ENCODE measurements at regions not wholly inside any gene's neighbourhood (a gene's known extent, or its start where the extent isn't known, plus 50 kb on each side); places are given as distances from the start of the nearest gene placed in this dataset.

- no peak for ATAC-seq
- no peak for DNase-seq
- Mint-ChIP-seq H3K4me3 (no peak overlapping the region), H3K27me3 (peaks cover 0 to 4% (median 0%) of the 10 kb centered on the region in 5 donors), H3K4me1 (peaks cover 0 to 2% (median 0%) of the 10 kb centered on the region in 4 donors), H3K9me3 (peaks cover 0 to 3% (median 0%) of the 10 kb centered on the region in 9 donors), H3K36me3 (no peaks in the 10 kb centered on the region), H3K27ac (no peak overlapping the region)
- POLR2A ChIA-PET: no interaction called here
Observed at GRCh38 chr18:56382541-56382940, 255.9 kb downstream of the TXNL1 start.

DNA sequence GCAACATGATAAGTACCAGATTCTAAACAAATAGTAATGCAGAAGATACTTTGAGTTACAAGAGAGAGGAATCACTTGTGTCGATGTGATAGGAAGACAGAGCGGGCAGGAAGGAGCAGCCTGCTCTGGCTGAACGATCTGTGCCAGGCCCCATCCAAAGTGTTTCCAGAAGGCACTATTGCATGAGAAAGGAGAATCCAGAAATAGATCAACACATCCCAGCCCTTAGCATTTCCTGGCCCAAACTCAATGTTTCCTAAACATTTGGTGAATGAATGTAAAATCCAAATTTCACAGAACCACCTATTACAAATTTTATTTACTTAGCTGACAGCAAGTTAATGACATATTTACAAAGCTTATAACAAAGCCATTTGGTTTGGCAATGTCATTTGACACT, 257.2 kb downstream of the TXNL1 start:
- H3K27ac Mint-ChIP-seq: no peak overlapping the region
- peaks cover 0 to 3% (median 0%) of the 10 kb centered on the region in 9 donors for H3K9me3 Mint-ChIP-seq
- DNase-seq (no peak), ATAC-seq (no peak)
- H3K4me3 Mint-ChIP-seq: no peak overlapping the region
- POLR2A ChIA-PET: no interaction called here
- peaks cover 0 to 4% (median 0%) of the 10 kb centered on the region in 5 donors for H3K27me3 Mint-ChIP-seq
- peaks cover 0 to 2% (median 0%) of the 10 kb centered on the region in 4 donors for H3K4me1 Mint-ChIP-seq
- no peaks in the 10 kb centered on the region for H3K36me3 Mint-ChIP-seq

GRCh38 chr18:56380685-56381084, 257.7 kb downstream of the TXNL1 start:
- no peak overlapping the region for H3K4me3 Mint-ChIP-seq
- H3K4me1 Mint-ChIP-seq: peaks cover 0 to 2% (median 0%) of the 10 kb centered on the region in 4 donors
- H3K27me3 Mint-ChIP-seq: peaks cover 0 to 4% (median 0%) of the 10 kb centered on the region in 5 donors
- DNase-seq: no peak
- no peaks in the 10 kb centered on the region for H3K36me3 Mint-ChIP-seq
- POLR2A ChIA-PET: no interaction called here
- peaks cover 0 to 3% (median 0%) of the 10 kb centered on the region in 9 donors for H3K9me3 Mint-ChIP-seq
- no peak overlapping the region for H3K27ac Mint-ChIP-seq
- no peak for ATAC-seq

GRCh38 chr18:56379256-56379655, 259.1 kb downstream of the TXNL1 start:
- no peak for ATAC-seq
- Mint-ChIP-seq H3K4me1 (peaks cover 0 to 2% (median 0%) of the 10 kb centered on the region in 4 donors), H3K4me3 (no peak overlapping the region), H3K27me3 (peaks cover 0 to 4% (median 0%) of the 10 kb centered on the region in 5 donors), H3K27ac (no peak overlapping the region), H3K36me3 (no peaks in the 10 kb centered on the region), H3K9me3 (peaks cover 0 to 3% (median 0%) of the 10 kb centered on the region in 9 donors)
- POLR2A ChIA-PET: no interaction called here
- no peak for DNase-seq

DNA sequence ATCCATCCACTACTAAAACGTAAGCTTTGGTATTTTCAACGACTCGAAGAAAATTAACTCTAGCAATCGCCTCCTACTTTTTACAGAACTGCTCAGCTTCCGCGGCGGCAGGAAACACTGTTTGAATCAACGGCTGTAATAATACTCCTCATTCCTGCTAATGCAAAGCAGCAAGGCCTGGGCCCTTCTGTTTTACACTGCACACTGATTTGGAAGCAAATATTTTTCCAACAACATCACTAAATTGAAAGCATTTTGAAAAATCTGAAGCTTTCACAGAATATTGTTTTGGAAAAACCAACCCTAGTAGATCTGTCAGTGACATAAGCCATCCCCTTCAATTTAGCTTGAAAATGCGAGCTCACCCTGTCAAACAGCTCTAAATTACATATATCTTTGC, 261.2 kb downstream of the TXNL1 start:
- POLR2A ChIA-PET: no interaction called here
- no peaks in the 10 kb centered on the region for H3K36me3 Mint-ChIP-seq

GRCh38 chr18:56374007-56374655, 264.3 kb downstream of the TXNL1 start:
- POLR2A ChIA-PET: no interaction called here
- ATAC-seq (no peak), DNase-seq (no peak)
- peaks cover 0 to 2% (median 0%) of the 10 kb centered on the region in 4 donors for H3K4me1 Mint-ChIP-seq
- peaks cover 0 to 8% (median 2%) of the 10 kb centered on the region in 5 donors for H3K27me3 Mint-ChIP-seq
- no peak overlapping the region for H3K27ac Mint-ChIP-seq
- H3K4me3 Mint-ChIP-seq: no peak overlapping the region
- peaks cover 0 to 13% (median 0%) of the 10 kb centered on the region in 9 donors for H3K9me3 Mint-ChIP-seq
- H3K36me3 Mint-ChIP-seq: no peaks in the 10 kb centered on the region

More for the DNA sequence above, 261.2 kb downstream of the TXNL1 start:
- H3K4me1 Mint-ChIP-seq: peaks cover 0 to 2% (median 0%) of the 10 kb centered on the region in 4 donors
- H3K4me3 Mint-ChIP-seq: no peak overlapping the region
- H3K27me3 Mint-ChIP-seq: peaks cover 0 to 7% (median 2%) of the 10 kb centered on the region in 5 donors
- H3K9me3 Mint-ChIP-seq: peaks cover 0 to 6% (median 0%) of the 10 kb centered on the region in 9 donors
- no peak for DNase-seq
- no peak for ATAC-seq
- no peak overlapping the region for H3K27ac Mint-ChIP-seq

DNA sequence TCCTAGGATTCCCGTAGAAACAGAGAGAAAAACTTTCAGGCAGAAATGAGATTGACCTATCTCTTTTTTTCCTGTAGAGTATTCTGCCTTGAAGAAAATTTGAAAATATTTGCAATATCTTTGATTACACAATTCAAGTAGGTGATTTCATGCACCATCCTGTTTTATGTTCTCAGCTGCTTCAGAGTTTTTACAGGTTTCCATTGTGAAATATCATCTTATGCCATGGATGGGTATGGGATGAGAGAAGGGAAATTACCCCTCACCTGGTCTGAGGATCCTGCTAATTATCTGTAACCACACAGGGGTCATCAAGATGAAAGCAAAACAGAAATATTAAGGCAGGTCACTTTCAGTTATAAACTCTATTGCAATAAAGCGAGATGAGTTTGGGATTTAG, 264.8 kb downstream of the TXNL1 start:
- Mint-ChIP-seq H3K9me3 (peaks cover 0 to 13% (median 0%) of the 10 kb centered on the region in 9 donors), H3K36me3 (no peaks in the 10 kb centered on the region), H3K27ac (no peak overlapping the region), H3K4me3 (no peak overlapping the region), H3K4me1 (no peaks in the 10 kb centered on the region), H3K27me3 (peaks cover 0 to 6% (median 3%) of the 10 kb centered on the region in 5 donors)
- POLR2A ChIA-PET: no interaction called here
- DNase-seq: no peak
- no peak for ATAC-seq

DNA sequence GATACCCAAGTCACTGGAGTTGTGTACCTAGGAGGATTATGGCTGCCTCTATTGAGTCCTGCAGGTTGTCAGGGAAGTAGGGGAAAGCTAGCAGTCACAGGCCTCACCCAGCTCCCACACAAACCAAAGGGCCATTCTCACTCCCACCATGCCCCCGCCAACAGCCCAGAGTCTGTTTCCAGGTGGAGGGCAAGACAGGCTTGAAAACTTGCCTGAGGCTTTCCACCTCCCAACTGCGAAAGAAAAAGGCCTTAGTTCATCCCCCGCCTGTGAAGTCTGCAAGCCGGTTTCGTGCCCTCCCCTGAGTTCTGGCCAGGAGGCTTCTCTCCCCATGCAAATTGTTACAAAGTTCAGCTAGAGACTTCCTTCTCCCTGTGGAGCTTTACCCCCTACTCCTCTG, 270.3 kb downstream of the TXNL1 start:
- Mint-ChIP-seq H3K27ac (no peak overlapping the region), H3K9me3 (peaks cover 0 to 13% (median 0%) of the 10 kb centered on the region in 9 donors), H3K4me1 (no peaks in the 10 kb centered on the region), H3K27me3 (peaks cover 0 to 22% (median 12%) of the 10 kb centered on the region in 5 donors), H3K4me3 (no peak overlapping the region), H3K36me3 (no peaks in the 10 kb centered on the region)
- DNase-seq (no peak), ATAC-seq (no peak)
- POLR2A ChIA-PET: no interaction called here

GRCh38 chr18:56358608-56359280, 279.6 kb downstream of the TXNL1 start:
- Mint-ChIP-seq H3K27me3 (peaks cover 0 to 18% (median 0%) of the 10 kb centered on the region in 5 donors), H3K36me3 (peaks cover 0 to 10% (median 0%) of the 10 kb centered on the region in 3 donors), H3K27ac (no peak overlapping the region), H3K9me3 (peaks cover 3 to 30% (median 10%) of the 10 kb centered on the region in 9 donors), H3K4me3 (no peak overlapping the region), H3K4me1 (no peaks in the 10 kb centered on the region)
- ATAC-seq: no peak
- DNase-seq: no peak
- POLR2A ChIA-PET: no interaction called here

- Mint-ChIP-seq H3K27ac (no peak overlapping the region), H3K9me3 (peaks cover 0 to 13% (median 0%) of the 10 kb centered on the region in 9 donors), H3K36me3 (no peaks in the 10 kb centered on the region), H3K27me3 (peaks cover 0 to 18% (median 1%) of the 10 kb centered on the region in 5 donors), H3K4me3 (no peak overlapping the region), H3K4me1 (no peaks in the 10 kb centered on the region)
- no peak for ATAC-seq
- POLR2A ChIA-PET: no interaction called here
- no peak for DNase-seq
Observed at GRCh38 chr18:56353663-56354260, 284.6 kb downstream of the TXNL1 start.

- peaks cover 0 to 13% (median 0%) of the 10 kb centered on the region in 9 donors for H3K9me3 Mint-ChIP-seq
- no peak for ATAC-seq
- DNase-seq: no peak
Observed at GRCh38 chr18:56351911-56352500, 286.4 kb downstream of the TXNL1 start.

DNA sequence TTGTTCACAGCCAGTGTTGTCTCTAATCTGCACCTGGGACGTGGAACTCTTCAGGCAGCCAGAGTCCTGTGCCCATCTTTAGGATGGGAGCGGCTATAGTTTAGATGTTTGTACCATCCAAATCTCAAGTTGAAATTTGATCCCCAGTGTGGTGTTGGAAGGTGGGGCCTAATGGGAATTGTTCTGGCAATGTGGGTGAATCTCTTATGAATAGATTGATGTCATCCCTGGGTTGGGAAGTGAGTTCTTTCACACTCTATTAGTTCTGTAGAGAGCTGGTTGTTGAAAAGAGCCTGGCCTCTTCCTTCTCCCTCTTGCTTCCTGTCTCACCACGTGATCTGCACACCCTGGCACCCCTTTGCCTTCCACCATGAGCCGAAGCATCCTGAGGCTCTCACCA, 300.9 kb downstream of the TXNL1 start:
- Mint-ChIP-seq H3K27ac (peak overlapping the region in 1 of 10 donors; percentile 41), H3K4me1 (no peaks in the 10 kb centered on the region), H3K27me3 (peaks cover 0 to 19% (median 0%) of the 10 kb centered on the region in 5 donors), H3K4me3 (no peak overlapping the region), H3K36me3 (no peaks in the 10 kb centered on the region), H3K9me3 (peaks cover 0 to 20% (median 0%) of the 10 kb centered on the region in 9 donors)
- POLR2A ChIA-PET: no interaction called here
- ATAC-seq (no peak), DNase-seq (no peak)

More at GRCh38 chr18:56351911-56352500, 286.4 kb downstream of the TXNL1 start:
- Mint-ChIP-seq H3K36me3 (no peaks in the 10 kb centered on the region), H3K4me3 (no peak overlapping the region), H3K4me1 (no peaks in the 10 kb centered on the region), H3K27ac (no peak overlapping the region), H3K27me3 (peaks cover 0 to 14% (median 1%) of the 10 kb centered on the region in 5 donors)
- POLR2A ChIA-PET: no interaction called here

- POLR2A ChIA-PET: no interaction called here
- no peak overlapping the region for H3K27ac Mint-ChIP-seq
Observed at GRCh38 chr18:56333839-56334238, 304.6 kb downstream of the TXNL1 start.

More at GRCh38 chr18:56333839-56334238, 304.6 kb downstream of the TXNL1 start:
- Mint-ChIP-seq H3K4me3 (no peak overlapping the region), H3K4me1 (no peaks in the 10 kb centered on the region), H3K36me3 (no peaks in the 10 kb centered on the region), H3K27me3 (peaks cover 0 to 13% (median 4%) of the 10 kb centered on the region in 5 donors), H3K9me3 (peaks cover 0 to 6% (median 0%) of the 10 kb centered on the region in 9 donors)
- no peak for ATAC-seq
- DNase-seq: no peak
